Panc1 (cell line): ENCODE measurements at regions not wholly inside any gene's neighbourhood (a gene's known extent, or its start where the extent isn't known, plus 50 kb on each side); places are given as distances from the start of the nearest gene placed in this dataset.

Source experiments
- ATAC-seq: fragments of 200-7000 bp; cut with Tn5 transposase; 2 replicates; pipeline ENCODE4 v1.9.1; 2020; ENCODE audit warnings: mild to moderate bottlenecking, moderate library complexity
- BruUV-seq: library from RNA; stranded (reverse); fragments of 400-500 nt; replicated peaks from 2 replicates; lab custom pipeline; 2021; lab: Mats Ljungman, UMichigan
- CTCF ChIA-PET: fragments of 300-600 bp; sonication (Branson Sonifier 250); formaldehyde crosslinking; loops from one replicate; lab custom pipeline; 2022; ENCODE audit warnings: antibody characterized with exemption; lab: Charles Lee
- POLR2A ChIA-PET: fragments of 300-600 bp; sonication (Branson Sonifier 250); formaldehyde crosslinking; loops from one replicate; lab custom pipeline; 2022; ENCODE audit warnings: antibody characterized with exemption; lab: Charles Lee
- DNase-seq: peaks from one replicate; pipeline ENCODE4 v3.0.0-alpha.2; 2010; ENCODE audit warnings: low read depth, low spot score
- H3K27ac ChIP-seq: 2 replicates; pipeline ENCODE4 v1.5.1; 2011; ENCODE audit warnings: mild to moderate bottlenecking, low read length, inconsistent platforms
- H3K27me3 ChIP-seq: fragments of 200-500 bp; sonication (Bioruptor generic); 2 replicates; pipeline ENCODE4 v1.6.0; 2014; ENCODE audit warnings: low read length, inconsistent platforms; ENCODE audit not compliant: control insufficient read depth, insufficient read depth
- H3K36me3 ChIP-seq: fragments of 200-500 bp; sonication (Bioruptor generic); 2 replicates; pipeline ENCODE4 v1.5.1; 2014; ENCODE audit warnings: inconsistent platforms, mild to moderate bottlenecking, low read length, moderate library complexity; ENCODE audit not compliant: control insufficient read depth, insufficient read depth
- H3K4me1 ChIP-seq: 2 replicates; pipeline ENCODE4 v1.5.1; 2011; ENCODE audit warnings: inconsistent platforms, mild to moderate bottlenecking, low read length, moderate library complexity; ENCODE audit not compliant: control insufficient read depth, insufficient read depth
- H3K4me3 ChIP-seq, 2 experiments: 2 replicates each; pipeline ENCODE4 v1.5.1; 2011 to 2012; ENCODE audit warnings: low read depth in 2 of 2, low read length in 2 of 2, mild to moderate bottlenecking in 2 of 2, inconsistent platforms in 1 of 2, moderate library complexity in 1 of 2
- H3K9me3 ChIP-seq: fragments of 200-500 bp; sonication (Bioruptor generic); 2 replicates; pipeline ENCODE4 v1.5.1; 2014; ENCODE audit warnings: low read depth, mild to moderate bottlenecking, inconsistent platforms, low read length, moderate library complexity; ENCODE audit not compliant: control insufficient read depth, insufficient read depth
- POLR2AphosphoS5 ChIP-seq: IDR thresholded peaks from 2 replicates; pipeline ENCODE4 v1.6.1; 2012; ENCODE audit warnings: mild to moderate bottlenecking, low read depth, low read length, moderate library complexity
- SIN3A ChIP-seq: IDR thresholded peaks from 2 replicates; pipeline ENCODE4 v1.6.1; 2012; ENCODE audit warnings: low read depth, mild to moderate bottlenecking, low read length, moderate library complexity, borderline replicate concordance; ENCODE audit not compliant: insufficient read depth
- TCF7L2 ChIP-seq: IDR thresholded peaks from 2 replicates; pipeline ENCODE4 v1.6.1; 2011; ENCODE audit warnings: mild to moderate bottlenecking, low read depth, low read length, inconsistent platforms
- in situ Hi-C: cut with HindIII; loops from 2 replicates; pipeline ENCODE4 v1.10.0; 2016; ENCODE audit warnings: low sequenced_read_pairs, low pct_unique_long_range_greater_than_20kb
- intact Hi-C: fragments of 100-400 bp; cut with micrococcal nuclease; formaldehyde crosslinking; loops from one replicate; pipeline ENCODE4 v1.10.0; 2022; ENCODE audit not compliant: unreplicated experiment
- TF ChIP-seq, protein P1 (sequence below): fragments of 450-650 bp; IDR thresholded peaks from 2 replicates; pipeline ENCODE4 v1.5.1; 2017; ENCODE audit warnings: mild to moderate bottlenecking
- TF ChIP-seq, protein P2 (sequence below), 2 experiments: IDR thresholded peaks; 2 replicates each; pipeline ENCODE4 v1.6.1; 2011 to 2012; ENCODE audit warnings: low read depth in 2 of 2, control low read depth in 1 of 2, low read length in 1 of 2, mild to moderate bottlenecking in 1 of 2, moderate library complexity in 1 of 2; ENCODE audit not compliant: insufficient read depth in 1 of 2

DNA sequence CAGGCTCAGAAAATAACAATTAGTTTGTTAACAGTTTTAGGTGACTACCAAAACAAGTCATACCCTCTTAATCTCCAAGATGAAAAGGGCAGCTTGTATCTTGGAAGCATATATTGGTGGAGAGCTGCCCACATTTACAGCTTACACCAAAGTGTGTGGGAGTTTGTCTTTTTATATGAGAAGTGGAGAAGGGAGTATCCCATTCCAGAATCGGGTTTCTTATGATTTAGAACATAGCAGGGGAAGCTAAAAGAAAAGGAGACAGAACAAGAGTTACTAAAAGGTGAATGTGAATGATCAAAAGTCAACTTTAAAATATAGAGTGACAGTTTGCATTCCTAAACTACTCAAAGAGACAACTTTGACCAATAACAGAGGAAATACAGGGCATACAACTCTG, 338.6 kb upstream of the VWC2 start:
- TF ChIP-seq TCF7L2 (no peak), POLR2AphosphoS5 (no peak), SIN3A (no peak)
- TF ChIP-seq, protein P1, sequence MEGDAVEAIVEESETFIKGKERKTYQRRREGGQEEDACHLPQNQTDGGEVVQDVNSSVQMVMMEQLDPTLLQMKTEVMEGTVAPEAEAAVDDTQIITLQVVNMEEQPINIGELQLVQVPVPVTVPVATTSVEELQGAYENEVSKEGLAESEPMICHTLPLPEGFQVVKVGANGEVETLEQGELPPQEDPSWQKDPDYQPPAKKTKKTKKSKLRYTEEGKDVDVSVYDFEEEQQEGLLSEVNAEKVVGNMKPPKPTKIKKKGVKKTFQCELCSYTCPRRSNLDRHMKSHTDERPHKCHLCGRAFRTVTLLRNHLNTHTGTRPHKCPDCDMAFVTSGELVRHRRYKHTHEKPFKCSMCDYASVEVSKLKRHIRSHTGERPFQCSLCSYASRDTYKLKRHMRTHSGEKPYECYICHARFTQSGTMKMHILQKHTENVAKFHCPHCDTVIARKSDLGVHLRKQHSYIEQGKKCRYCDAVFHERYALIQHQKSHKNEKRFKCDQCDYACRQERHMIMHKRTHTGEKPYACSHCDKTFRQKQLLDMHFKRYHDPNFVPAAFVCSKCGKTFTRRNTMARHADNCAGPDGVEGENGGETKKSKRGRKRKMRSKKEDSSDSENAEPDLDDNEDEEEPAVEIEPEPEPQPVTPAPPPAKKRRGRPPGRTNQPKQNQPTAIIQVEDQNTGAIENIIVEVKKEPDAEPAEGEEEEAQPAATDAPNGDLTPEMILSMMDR: no peak
- TF ChIP-seq, protein P2, sequence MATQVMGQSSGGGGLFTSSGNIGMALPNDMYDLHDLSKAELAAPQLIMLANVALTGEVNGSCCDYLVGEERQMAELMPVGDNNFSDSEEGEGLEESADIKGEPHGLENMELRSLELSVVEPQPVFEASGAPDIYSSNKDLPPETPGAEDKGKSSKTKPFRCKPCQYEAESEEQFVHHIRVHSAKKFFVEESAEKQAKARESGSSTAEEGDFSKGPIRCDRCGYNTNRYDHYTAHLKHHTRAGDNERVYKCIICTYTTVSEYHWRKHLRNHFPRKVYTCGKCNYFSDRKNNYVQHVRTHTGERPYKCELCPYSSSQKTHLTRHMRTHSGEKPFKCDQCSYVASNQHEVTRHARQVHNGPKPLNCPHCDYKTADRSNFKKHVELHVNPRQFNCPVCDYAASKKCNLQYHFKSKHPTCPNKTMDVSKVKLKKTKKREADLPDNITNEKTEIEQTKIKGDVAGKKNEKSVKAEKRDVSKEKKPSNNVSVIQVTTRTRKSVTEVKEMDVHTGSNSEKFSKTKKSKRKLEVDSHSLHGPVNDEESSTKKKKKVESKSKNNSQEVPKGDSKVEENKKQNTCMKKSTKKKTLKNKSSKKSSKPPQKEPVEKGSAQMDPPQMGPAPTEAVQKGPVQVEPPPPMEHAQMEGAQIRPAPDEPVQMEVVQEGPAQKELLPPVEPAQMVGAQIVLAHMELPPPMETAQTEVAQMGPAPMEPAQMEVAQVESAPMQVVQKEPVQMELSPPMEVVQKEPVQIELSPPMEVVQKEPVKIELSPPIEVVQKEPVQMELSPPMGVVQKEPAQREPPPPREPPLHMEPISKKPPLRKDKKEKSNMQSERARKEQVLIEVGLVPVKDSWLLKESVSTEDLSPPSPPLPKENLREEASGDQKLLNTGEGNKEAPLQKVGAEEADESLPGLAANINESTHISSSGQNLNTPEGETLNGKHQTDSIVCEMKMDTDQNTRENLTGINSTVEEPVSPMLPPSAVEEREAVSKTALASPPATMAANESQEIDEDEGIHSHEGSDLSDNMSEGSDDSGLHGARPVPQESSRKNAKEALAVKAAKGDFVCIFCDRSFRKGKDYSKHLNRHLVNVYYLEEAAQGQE (IDR thresholded peaks at IDR 0.05; ENCODE audit: insufficient read depth in 1 of 2, low read depth in 2 of 2, low read length in 1 of 2): no peak
- intact Hi-C loops (loop anchor here (5.0 kb wide), 1 partner anchor 47 kb away; no protein-coding TSS in a partner anchor), in situ Hi-C loops (no loop called here)
- ATAC-seq (no peak), DNase-seq (no peak)
- no peak overlapping the region for H3K4me3 ChIP-seq
- no peaks in the 10 kb centered on the region for H3K36me3 ChIP-seq
- H3K9me3 ChIP-seq: no peaks in the 10 kb centered on the region
- no TSS peak for BruUV-seq
- no peaks in the 10 kb centered on the region for H3K4me1 ChIP-seq
- CTCF ChIA-PET: no interaction called here
- H3K27me3 ChIP-seq: no peaks in the 10 kb centered on the region
- POLR2A ChIA-PET: no interaction called here
- H3K27ac ChIP-seq: no peak overlapping the region

DNA sequence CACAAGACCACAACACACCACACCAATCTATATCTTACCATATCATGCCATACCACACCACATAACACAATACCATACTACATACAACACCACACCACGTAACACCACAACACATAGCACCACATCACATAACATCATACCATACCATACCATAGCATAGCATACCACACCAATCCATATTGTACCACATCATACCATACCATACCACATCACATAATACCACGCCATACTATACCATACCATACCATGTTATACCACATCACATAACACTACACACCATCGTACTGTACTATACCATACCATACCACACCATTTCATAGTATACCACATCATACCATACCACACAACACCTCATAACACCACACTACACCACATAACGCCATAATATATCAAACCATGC, 335.2 kb upstream of the VWC2 start:
- no TSS peak for BruUV-seq
- CTCF ChIA-PET: no interaction called here
- H3K4me3 ChIP-seq: no peak overlapping the region
- no peak for ATAC-seq
- POLR2A ChIA-PET: no interaction called here
- in situ Hi-C loops: no loop called here
- TF ChIP-seq SIN3A (no peak), POLR2AphosphoS5 (no peak)
- no peaks in the 10 kb centered on the region for H3K9me3 ChIP-seq
- intact Hi-C loops: no loop called here
- no peaks in the 10 kb centered on the region for H3K36me3 ChIP-seq
- no peaks in the 10 kb centered on the region for H3K27me3 ChIP-seq
- H3K4me1 ChIP-seq: no peaks in the 10 kb centered on the region
- DNase-seq: no peak
- no peak overlapping the region for H3K27ac ChIP-seq

DNA sequence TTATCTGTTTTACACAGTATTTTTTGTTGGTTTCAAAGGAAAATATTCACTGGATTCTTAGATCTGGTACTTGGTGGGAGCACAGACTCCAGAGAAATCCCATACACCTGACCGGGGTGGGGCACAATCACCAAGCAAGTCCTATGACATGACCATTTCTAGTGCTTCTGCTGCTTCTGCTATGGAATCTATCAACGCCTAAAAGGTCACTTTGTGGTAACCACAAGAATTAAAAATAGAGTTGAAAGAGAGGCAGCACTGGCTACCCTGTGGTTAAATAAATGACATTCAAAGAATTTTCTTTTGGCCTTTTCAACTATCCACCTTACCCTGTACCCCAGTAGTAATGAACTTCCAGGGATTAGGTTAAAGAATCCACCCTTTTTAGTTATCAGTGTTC, 329.9 kb upstream of the VWC2 start:
- no peak overlapping the region for H3K27ac ChIP-seq
- H3K4me1 ChIP-seq: no peaks in the 10 kb centered on the region
- ChIA-PET CTCF (no interaction called here), POLR2A (no interaction called here)
- H3K9me3 ChIP-seq: no peaks in the 10 kb centered on the region; the same call in 1 of the 2 replicates
- intact Hi-C loops: no loop called here
- in situ Hi-C loops: no loop called here
- no peaks in the 10 kb centered on the region for H3K36me3 ChIP-seq
- ATAC-seq (no peak), DNase-seq (no peak)
- no peak overlapping the region for H3K4me3 ChIP-seq
- no peaks in the 10 kb centered on the region for H3K27me3 ChIP-seq
- TF ChIP-seq SIN3A: no peak
- TF ChIP-seq, protein P2 (IDR thresholded peaks at IDR 0.05; ENCODE audit: insufficient read depth in 1 of 2, low read depth in 2 of 2, low read length in 1 of 2): no peak
- TF ChIP-seq TCF7L2: no peak
- TF ChIP-seq, protein P1: no peak
- no peak for TF ChIP-seq POLR2AphosphoS5
- BruUV-seq: no TSS peak
